ENCODE measurements at regions not wholly inside any gene's neighbourhood (a gene's known extent, or its start where the extent isn't known, plus 50 kb on each side); places are given as distances from the start of the nearest gene placed in this dataset.

DNA sequence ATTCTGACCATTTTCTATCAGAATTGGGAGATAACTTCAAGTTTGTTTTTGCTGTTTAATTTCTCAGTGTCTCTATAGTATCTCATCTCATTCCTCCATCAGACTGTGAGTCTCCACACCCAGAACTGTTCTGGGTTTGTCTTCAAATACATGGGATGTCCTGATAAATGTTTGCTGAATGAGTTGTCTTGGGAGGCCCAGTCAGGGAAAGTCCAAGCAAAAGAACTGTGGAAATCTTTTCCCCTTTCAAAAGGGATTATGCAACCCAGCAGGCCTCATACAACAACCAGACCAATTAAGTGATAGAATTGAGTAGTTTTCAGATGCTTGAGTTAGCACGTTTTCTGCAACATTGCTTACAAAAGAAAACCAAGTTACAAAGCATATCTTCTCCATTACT, 324.4 kb downstream of the BRINP1 start:
- no peak for DNase-seq

- DNase-seq: no peak
Measured at GRCh38 chr9:119047513-119048307, 321.5 kb downstream of the BRINP1 start.

- no peak for DNase-seq
Measured at GRCh38 chr9:119050281-119050680, 319.0 kb downstream of the BRINP1 start.

DNA sequence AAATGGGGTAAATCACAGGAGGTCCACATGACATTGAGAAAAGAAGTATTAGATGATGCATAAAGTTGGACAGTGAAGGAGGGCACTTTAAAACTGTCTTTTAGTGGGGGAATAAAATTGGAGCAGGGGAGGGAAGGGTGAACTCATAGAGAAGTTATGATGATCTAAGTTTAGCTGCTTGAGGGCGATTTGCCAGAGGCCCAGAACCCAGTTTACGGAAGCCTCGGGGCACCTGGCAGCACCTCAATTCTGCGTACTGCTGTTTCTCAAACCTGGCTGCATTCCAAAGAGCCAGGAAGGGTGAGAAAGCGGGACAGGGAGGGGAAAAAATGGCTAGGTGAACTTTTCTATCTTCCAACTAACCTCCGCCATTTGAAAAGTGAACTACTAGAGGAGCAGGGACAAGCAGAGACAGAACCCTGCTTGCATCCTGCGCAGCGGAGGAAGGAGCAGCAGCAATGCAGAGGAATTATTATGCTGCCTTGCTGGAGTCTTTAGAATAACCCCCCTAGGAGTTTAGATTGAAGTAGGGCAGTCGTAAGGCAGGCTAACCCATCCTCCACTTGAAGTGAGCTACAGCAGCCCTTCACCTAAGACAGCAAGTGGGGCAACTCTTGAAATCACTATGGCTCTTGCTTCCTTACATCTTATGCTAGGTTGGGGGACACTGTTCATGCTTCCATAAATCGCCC, 316.8 kb downstream of the BRINP1 start:
- DNase-seq: no peak

GRCh38 chr9:119053070-119053469, 316.2 kb downstream of the BRINP1 start:
- no peak for DNase-seq

GRCh38 chr9:119060629-119061385, 308.4 kb downstream of the BRINP1 start:
- no peak for DNase-seq

- DNase-seq: no peak
Measured at GRCh38 chr9:119071636-119072035, 297.6 kb downstream of the BRINP1 start.

- no peak for DNase-seq
Measured at GRCh38 chr9:119074017-119074416, 295.2 kb downstream of the BRINP1 start.

GRCh38 chr9:119078015-119078414, 291.2 kb downstream of the BRINP1 start:
- no peak for DNase-seq

GRCh38 chr9:119083673-119084072, 285.6 kb downstream of the BRINP1 start:
- DNase-seq: no peak

DNA sequence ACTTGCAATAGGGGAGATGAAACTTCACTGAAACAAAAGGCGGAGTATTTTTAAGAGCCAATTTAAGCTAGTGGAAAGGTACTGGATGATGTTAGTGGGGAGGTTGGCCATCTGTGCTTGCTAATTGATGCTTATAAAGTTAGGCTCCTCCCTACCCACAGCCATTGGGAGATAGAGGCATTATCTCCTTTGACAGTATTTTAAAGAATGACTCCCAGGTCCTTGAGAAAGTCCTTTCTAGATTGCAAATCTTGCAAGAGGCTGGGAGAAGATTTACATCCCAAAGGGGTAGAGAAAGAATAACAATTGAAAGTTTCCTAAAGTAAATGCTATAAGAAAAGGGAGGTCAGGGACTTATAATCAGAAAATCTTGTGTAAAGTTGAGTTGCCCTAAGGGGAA, 282.6 kb downstream of the BRINP1 start:
- DNase-seq: no peak

- no peak for DNase-seq
Measured at GRCh38 chr9:119088002-119088547, 281.2 kb downstream of the BRINP1 start.

DNA sequence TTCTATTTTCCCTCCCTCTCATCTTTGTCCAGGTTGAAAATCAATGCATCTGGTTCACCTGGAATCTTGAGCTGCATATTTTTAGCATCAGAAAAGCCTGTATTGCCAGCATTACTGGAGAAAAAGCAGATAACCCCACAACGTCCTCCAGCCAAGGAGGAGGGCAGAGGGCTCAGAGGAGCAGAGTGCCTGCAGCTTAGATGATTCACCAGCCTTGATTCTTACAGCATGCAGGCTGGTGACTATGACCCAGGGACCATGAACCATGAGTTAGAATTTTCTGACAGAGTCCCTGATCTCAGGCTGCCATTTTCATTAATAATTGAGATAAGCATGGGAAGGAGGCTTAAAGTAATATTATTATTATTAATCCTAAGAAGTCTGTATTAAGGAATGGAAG, 278.2 kb downstream of the BRINP1 start:
- DNase-seq: no peak

DNA sequence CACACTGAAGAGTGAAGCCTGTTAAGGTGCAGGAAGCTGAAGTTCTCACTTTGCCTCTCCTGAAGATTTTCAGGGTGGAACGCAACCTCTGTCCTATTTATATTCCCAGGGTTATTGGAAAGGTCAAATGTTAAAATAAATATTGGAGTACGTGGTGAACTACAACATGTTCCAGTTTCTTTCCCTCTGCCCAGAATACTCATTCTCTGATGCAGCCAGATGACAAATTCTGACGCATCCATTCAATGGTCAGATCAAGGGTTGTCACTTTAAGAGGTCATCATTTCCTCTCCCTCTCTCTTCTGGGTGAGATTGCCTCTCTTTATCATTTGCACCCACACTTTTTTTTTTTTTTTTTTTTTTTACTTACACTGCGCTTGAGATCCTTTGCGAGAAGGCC, 277.1 kb downstream of the BRINP1 start:
- DNase-seq: no peak

GRCh38 chr9:119094086-119094485, 275.1 kb downstream of the BRINP1 start:
- no peak for DNase-seq

DNA sequence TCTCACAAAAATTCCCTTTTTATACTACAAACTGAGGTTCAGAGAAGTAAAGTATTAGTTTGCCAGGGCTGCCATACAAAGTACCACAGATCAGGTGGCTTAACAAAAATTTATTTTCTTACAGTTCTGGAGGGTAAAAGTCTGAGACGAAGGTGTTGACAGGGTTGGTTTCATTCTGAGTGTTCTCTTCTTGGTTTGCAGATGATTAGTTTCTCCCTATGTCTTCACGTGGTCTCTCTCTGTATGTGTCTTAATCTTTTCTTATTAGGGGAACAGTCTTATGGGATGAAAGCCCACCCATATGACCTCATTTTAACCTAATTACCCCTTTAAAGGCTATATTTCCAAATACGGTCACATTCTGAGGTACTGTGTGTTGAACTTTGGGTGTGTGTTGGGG, 274.2 kb downstream of the BRINP1 start:
- no peak for DNase-seq

- no peak for DNase-seq
Measured at GRCh38 chr9:119101048-119101447, 268.2 kb downstream of the BRINP1 start.

DNA sequence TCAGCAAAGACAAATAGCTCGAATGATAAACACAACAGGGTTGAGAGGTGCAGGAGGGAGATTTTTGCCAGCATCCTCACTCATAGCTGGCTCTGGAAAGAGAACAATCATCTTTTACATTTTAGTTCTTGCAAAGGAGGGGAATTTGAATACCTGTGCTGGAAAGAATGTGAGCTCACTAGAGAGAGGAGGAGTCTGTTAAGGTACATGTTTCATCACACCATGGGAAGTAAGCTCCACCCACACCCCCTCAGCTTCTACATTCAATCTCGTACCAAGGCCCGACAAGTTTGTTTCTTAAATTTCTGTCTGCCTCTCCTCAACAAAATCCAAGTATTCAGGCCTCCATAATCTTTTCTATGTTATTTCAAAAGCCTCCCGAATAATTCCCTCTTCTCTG, 254.6 kb downstream of the BRINP1 start:
- DNase-seq: no peak

Data from CD4-positive, alpha-beta T cell treated with Interleukin-6 for 4 hours (primary cell).